ENCODE measurements at regions not wholly inside any gene's neighbourhood (a gene's known extent, or its start where the extent isn't known, plus 50 kb on each side); places are given as distances from the start of the nearest gene placed in this dataset.

DNA sequence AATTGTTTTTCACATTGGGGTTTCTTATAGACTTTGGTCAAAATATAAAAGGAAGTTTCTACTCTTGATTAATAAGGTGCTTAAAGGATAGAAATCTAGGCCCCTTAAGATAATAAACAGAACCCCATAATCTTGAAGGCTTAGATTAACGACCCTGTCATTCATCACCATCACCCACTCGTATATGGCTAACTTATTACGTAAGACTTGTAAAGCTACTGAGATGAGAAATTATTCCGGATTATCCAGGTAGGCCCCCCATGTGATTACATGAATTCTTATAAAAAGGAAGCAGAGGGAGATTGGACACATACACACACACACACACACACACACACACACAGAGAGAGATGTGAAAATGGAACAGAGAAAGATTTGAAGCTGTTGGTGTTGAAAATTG lies 1489.2 kb upstream of the TENM4 start:
- DNase-seq (ENCODE audit: low spot score): no peak
- H3K9me3 ChIP-seq (ENCODE audit: control insufficient read depth in 4 of 4, low read length in 3 of 4): no peaks in the 10 kb centered on the region
- WGBS: 84% methylated on average over 4 of the region's 4 CpGs
- no peaks in the 10 kb centered on the region for H3K36me3 ChIP-seq (ENCODE audit: control insufficient read depth in 4 of 4, insufficient read depth in 3 of 4, low read depth in 1 of 4, low read length in 3 of 4)
- H3K9ac ChIP-seq (ENCODE audit: low read depth in 1 of 2, low read length in 2 of 2): no peak overlapping the region
- no peaks in the 10 kb centered on the region for H3K27me3 ChIP-seq (ENCODE audit: control insufficient read depth in 4 of 4, insufficient read depth in 4 of 4, low read length in 3 of 4)
- H3K4me3 ChIP-seq (ENCODE audit: low read depth in 1 of 3, low read length in 3 of 3): no peak overlapping the region
- no peaks in the 10 kb centered on the region for H3K4me1 ChIP-seq (ENCODE audit: control insufficient read depth in 4 of 4, insufficient read depth in 4 of 4, low read length in 3 of 4)
- TF ChIP-seq EGR1 (IDR thresholded peaks at IDR 0.05; ENCODE audit: low read depth in 2 of 2) (no peak), HNF4A (conservative IDR thresholded peaks at IDR 0.05) (no peak), GABPA (IDR thresholded peaks at IDR 0.05 in 1 of 2, conservative IDR thresholded peaks at IDR 0.05 in 1 of 2) (no peak), NR2F2 (IDR thresholded peaks at IDR 0.05) (no peak), SP1 (IDR thresholded peaks at IDR 0.05) (no peak), TAF1 (conservative IDR thresholded peaks at IDR 0.05) (no peak), JUND (IDR thresholded peaks at IDR 0.05) (no peak), HNF4G (IDR thresholded peaks at IDR 0.05) (no peak), YY1 (IDR thresholded peaks at IDR 0.05) (no peak), RXRA (IDR thresholded peaks at IDR 0.05) (no peak), FOXA2 (IDR thresholded peaks at IDR 0.05) (no peak)
- TF ChIP-seq, protein P1, sequence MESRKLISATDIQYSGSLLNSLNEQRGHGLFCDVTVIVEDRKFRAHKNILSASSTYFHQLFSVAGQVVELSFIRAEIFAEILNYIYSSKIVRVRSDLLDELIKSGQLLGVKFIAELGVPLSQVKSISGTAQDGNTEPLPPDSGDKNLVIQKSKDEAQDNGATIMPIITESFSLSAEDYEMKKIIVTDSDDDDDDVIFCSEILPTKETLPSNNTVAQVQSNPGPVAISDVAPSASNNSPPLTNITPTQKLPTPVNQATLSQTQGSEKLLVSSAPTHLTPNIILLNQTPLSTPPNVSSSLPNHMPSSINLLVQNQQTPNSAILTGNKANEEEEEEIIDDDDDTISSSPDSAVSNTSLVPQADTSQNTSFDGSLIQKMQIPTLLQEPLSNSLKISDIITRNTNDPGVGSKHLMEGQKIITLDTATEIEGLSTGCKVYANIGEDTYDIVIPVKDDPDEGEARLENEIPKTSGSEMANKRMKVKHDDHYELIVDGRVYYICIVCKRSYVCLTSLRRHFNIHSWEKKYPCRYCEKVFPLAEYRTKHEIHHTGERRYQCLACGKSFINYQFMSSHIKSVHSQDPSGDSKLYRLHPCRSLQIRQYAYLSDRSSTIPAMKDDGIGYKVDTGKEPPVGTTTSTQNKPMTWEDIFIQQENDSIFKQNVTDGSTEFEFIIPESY (IDR thresholded peaks at IDR 0.05): no peak
- TF ChIP-seq, protein P2, sequence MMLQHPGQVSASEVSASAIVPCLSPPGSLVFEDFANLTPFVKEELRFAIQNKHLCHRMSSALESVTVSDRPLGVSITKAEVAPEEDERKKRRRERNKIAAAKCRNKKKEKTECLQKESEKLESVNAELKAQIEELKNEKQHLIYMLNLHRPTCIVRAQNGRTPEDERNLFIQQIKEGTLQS (IDR thresholded peaks at IDR 0.05): no peak
- TF ChIP-seq, protein P3, sequence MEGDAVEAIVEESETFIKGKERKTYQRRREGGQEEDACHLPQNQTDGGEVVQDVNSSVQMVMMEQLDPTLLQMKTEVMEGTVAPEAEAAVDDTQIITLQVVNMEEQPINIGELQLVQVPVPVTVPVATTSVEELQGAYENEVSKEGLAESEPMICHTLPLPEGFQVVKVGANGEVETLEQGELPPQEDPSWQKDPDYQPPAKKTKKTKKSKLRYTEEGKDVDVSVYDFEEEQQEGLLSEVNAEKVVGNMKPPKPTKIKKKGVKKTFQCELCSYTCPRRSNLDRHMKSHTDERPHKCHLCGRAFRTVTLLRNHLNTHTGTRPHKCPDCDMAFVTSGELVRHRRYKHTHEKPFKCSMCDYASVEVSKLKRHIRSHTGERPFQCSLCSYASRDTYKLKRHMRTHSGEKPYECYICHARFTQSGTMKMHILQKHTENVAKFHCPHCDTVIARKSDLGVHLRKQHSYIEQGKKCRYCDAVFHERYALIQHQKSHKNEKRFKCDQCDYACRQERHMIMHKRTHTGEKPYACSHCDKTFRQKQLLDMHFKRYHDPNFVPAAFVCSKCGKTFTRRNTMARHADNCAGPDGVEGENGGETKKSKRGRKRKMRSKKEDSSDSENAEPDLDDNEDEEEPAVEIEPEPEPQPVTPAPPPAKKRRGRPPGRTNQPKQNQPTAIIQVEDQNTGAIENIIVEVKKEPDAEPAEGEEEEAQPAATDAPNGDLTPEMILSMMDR (IDR thresholded peaks at IDR 0.05; ENCODE audit: low read depth, low read length, missing input control): no peak
- TF ChIP-seq, protein P4, sequence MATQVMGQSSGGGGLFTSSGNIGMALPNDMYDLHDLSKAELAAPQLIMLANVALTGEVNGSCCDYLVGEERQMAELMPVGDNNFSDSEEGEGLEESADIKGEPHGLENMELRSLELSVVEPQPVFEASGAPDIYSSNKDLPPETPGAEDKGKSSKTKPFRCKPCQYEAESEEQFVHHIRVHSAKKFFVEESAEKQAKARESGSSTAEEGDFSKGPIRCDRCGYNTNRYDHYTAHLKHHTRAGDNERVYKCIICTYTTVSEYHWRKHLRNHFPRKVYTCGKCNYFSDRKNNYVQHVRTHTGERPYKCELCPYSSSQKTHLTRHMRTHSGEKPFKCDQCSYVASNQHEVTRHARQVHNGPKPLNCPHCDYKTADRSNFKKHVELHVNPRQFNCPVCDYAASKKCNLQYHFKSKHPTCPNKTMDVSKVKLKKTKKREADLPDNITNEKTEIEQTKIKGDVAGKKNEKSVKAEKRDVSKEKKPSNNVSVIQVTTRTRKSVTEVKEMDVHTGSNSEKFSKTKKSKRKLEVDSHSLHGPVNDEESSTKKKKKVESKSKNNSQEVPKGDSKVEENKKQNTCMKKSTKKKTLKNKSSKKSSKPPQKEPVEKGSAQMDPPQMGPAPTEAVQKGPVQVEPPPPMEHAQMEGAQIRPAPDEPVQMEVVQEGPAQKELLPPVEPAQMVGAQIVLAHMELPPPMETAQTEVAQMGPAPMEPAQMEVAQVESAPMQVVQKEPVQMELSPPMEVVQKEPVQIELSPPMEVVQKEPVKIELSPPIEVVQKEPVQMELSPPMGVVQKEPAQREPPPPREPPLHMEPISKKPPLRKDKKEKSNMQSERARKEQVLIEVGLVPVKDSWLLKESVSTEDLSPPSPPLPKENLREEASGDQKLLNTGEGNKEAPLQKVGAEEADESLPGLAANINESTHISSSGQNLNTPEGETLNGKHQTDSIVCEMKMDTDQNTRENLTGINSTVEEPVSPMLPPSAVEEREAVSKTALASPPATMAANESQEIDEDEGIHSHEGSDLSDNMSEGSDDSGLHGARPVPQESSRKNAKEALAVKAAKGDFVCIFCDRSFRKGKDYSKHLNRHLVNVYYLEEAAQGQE (IDR thresholded peaks at IDR 0.05): no peak
- H3K27ac ChIP-seq (ENCODE audit: low read depth in 1 of 2, low read length in 2 of 2): no peak overlapping the region

DNA sequence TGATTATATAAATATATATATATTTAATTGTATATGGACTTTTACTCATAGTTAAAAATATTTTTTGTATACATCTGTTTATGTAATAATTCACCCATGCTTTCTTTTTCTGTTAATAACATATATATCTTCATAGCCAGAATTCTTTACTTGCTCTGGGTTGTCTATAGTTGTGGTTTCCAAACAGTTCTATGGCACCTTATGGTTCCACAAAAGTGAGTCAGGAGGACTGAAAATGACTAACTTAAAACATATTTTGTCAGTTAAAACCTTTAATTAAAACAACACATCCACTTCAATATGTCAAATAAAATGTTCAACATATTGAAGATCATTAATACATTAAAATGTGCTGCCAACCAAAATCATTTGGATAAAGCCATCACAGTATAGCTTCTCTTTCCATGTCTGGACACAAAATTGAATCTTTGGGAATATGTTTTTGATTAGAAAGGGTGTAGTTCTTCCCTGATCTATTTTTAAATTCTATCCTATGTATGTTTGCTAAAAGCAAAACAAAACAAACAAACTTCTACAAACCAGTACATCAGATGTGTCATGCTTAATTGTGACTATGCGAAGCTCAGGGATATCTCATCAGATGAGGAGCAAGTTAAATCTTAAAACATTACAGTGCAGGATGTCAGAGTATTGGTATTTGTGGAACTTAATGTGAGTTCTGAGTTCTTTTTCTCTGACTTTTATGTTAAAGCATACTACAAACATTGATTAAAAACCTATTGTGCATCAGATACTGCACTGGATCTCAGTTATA lies 1488.4 kb upstream of the TENM4 start:
- H3K9me3 ChIP-seq (ENCODE audit: control insufficient read depth in 4 of 4, low read length in 3 of 4): no peaks in the 10 kb centered on the region
- H3K4me1 ChIP-seq (ENCODE audit: control insufficient read depth in 4 of 4, insufficient read depth in 4 of 4, low read length in 3 of 4): no peaks in the 10 kb centered on the region
- 88% methylated on average over 1 of the region's 1 CpG for WGBS
- H3K27me3 ChIP-seq (ENCODE audit: control insufficient read depth in 4 of 4, insufficient read depth in 4 of 4, low read length in 3 of 4): no peaks in the 10 kb centered on the region
- H3K9ac ChIP-seq (ENCODE audit: low read depth in 1 of 2, low read length in 2 of 2): no peak overlapping the region
- no peak for DNase-seq (ENCODE audit: low spot score)
- no peak overlapping the region for H3K27ac ChIP-seq (ENCODE audit: low read depth in 1 of 2, low read length in 2 of 2)
- no peak overlapping the region for H3K4me3 ChIP-seq (ENCODE audit: low read depth in 1 of 3, low read length in 3 of 3)
- no peaks in the 10 kb centered on the region for H3K36me3 ChIP-seq (ENCODE audit: control insufficient read depth in 4 of 4, insufficient read depth in 3 of 4, low read depth in 1 of 4, low read length in 3 of 4)
- TF ChIP-seq JUND (IDR thresholded peaks at IDR 0.05): no peak
- TF ChIP-seq, protein P5, sequence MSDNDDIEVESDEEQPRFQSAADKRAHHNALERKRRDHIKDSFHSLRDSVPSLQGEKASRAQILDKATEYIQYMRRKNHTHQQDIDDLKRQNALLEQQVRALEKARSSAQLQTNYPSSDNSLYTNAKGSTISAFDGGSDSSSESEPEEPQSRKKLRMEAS (IDR thresholded peaks at IDR 0.05): no peak
- TF ChIP-seq GABPA (IDR thresholded peaks at IDR 0.05 in 1 of 2, conservative IDR thresholded peaks at IDR 0.05 in 1 of 2): no peak
- no peak for TF ChIP-seq RXRA (IDR thresholded peaks at IDR 0.05)
- no peak for TF ChIP-seq EGR1 (IDR thresholded peaks at IDR 0.05; ENCODE audit: low read depth in 2 of 2)
- no peak for TF ChIP-seq NR2F2 (IDR thresholded peaks at IDR 0.05)
- no peak for TF ChIP-seq TAF1 (conservative IDR thresholded peaks at IDR 0.05)
- TF ChIP-seq, protein P1 (IDR thresholded peaks at IDR 0.05): no peak
- TF ChIP-seq, protein P3 (IDR thresholded peaks at IDR 0.05; ENCODE audit: low read depth, low read length, missing input control): no peak
- no peak for TF ChIP-seq FOXA1 (IDR thresholded peaks at IDR 0.05)

Data from liver (tissue), 8 donors.